RWPE2 (cell line): ENCODE measurements at regions not wholly inside any gene's neighbourhood (a gene's known extent, or its start where the extent isn't known, plus 50 kb on each side); places are given as distances from the start of the nearest gene placed in this dataset.

Source experiments
- ATAC-seq: fragments of 200-7000 bp; cut with Tn5 transposase; 3 replicates; pipeline ENCODE4 v1.9.1; 2021; ENCODE audit warnings: low read depth
- DNase-seq: peaks from one replicate; pipeline ENCODE4 v3.0.0-alpha.2; 2020; ENCODE audit warnings: low spot score
- H3K27ac ChIP-seq: fragments of 450-650 bp; 2 replicates; pipeline ENCODE4 v1.5.1; 2017; ENCODE audit warnings: mild to moderate bottlenecking; ENCODE audit not compliant: poor library complexity, severe bottlenecking
- H3K27me3 ChIP-seq: fragments of 250-450 bp; sonication (Bioruptor Pico); 2 replicates; pipeline ENCODE4 v1.5.1; 2021; ENCODE audit warnings: mild to moderate bottlenecking, moderate library complexity; ENCODE audit not compliant: insufficient read depth, poor library complexity, severe bottlenecking
- H3K36me3 ChIP-seq: fragments of 250-450 bp; sonication (Bioruptor Pico); 2 replicates; pipeline ENCODE4 v1.5.1; 2020; ENCODE audit warnings: low read depth, mild to moderate bottlenecking, moderate library complexity
- H3K4me1 ChIP-seq: fragments of 250-450 bp; sonication (Bioruptor Pico); 2 replicates; pipeline ENCODE4 v1.5.1; 2021; ENCODE audit warnings: mild to moderate bottlenecking, moderate library complexity; ENCODE audit not compliant: insufficient read depth, poor library complexity, severe bottlenecking
- H3K4me3 ChIP-seq: fragments of 250-450 bp; sonication (Bioruptor Pico); 2 replicates; pipeline ENCODE4 v1.5.1; 2021; ENCODE audit warnings: mild to moderate bottlenecking, moderate library complexity; ENCODE audit not compliant: severe bottlenecking
- H3K9me3 ChIP-seq: fragments of 250-450 bp; sonication (Bioruptor Pico); 2 replicates; pipeline ENCODE4 v1.5.1; 2021; ENCODE audit warnings: mild to moderate bottlenecking, moderate library complexity; ENCODE audit not compliant: severe bottlenecking
- TF ChIP-seq, protein P1 (sequence below): fragments of 450-650 bp; IDR thresholded peaks from one replicate; pipeline ENCODE4 v1.5.1; 2017; ENCODE audit warnings: mild to moderate bottlenecking, moderate library complexity; ENCODE audit not compliant: poor library complexity, severe bottlenecking

DNA sequence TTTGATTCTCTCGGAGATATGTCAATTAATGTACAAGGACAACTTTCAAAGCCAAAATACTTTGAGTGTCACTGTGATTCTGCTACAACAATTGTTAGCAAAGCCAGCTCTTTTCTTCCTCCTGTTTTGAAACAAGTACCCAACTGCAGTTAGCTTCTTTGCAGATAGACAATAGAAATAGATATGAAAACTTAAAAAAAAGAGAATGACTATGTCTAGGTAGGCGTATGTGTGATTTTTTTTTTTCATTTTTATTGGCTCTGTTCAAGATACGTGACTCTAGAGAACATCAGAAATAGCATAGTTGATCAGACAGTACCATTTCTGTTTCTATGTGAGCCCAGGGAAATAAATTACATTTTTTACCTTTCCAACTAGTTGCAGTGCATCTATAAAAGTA is 142.9 kb upstream of the CNTN4 start:
- TF ChIP-seq, protein P1, sequence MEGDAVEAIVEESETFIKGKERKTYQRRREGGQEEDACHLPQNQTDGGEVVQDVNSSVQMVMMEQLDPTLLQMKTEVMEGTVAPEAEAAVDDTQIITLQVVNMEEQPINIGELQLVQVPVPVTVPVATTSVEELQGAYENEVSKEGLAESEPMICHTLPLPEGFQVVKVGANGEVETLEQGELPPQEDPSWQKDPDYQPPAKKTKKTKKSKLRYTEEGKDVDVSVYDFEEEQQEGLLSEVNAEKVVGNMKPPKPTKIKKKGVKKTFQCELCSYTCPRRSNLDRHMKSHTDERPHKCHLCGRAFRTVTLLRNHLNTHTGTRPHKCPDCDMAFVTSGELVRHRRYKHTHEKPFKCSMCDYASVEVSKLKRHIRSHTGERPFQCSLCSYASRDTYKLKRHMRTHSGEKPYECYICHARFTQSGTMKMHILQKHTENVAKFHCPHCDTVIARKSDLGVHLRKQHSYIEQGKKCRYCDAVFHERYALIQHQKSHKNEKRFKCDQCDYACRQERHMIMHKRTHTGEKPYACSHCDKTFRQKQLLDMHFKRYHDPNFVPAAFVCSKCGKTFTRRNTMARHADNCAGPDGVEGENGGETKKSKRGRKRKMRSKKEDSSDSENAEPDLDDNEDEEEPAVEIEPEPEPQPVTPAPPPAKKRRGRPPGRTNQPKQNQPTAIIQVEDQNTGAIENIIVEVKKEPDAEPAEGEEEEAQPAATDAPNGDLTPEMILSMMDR: no peak

DNA sequence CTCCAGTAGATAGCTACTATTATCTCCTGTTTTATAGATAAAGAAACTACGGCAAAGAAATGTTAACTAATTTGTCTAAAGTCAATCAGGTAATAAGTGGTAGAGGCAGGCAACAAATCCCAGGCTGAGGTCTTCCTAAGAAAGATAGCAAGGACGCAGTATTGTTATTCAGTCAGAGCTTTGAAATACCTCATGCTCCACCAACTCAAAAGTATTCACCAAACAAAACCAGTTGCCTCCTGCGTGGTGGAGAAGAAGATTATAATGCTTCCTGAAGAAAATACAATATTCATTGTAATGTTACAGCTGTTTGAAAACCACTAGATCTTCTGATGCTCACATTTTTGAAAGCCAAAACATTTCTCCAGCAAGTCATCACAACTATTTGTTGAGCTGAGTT is 138.2 kb upstream of the CNTN4 start:
- H3K36me3 ChIP-seq: no peaks in the 10 kb centered on the region
- DNase-seq: no peak
- no peaks in the 10 kb centered on the region for H3K27me3 ChIP-seq
- H3K27ac ChIP-seq: no peak overlapping the region
- no peak for ATAC-seq
- no peaks in the 10 kb centered on the region for H3K4me1 ChIP-seq
- H3K4me3 ChIP-seq: no peak overlapping the region
- H3K9me3 ChIP-seq: no peaks in the 10 kb centered on the region
- TF ChIP-seq, protein P1: no peak

More for the DNA sequence above, 142.9 kb upstream of the CNTN4 start:
- Histone ChIP-seq H3K9me3 (no peaks in the 10 kb centered on the region), H3K27me3 (no peaks in the 10 kb centered on the region), H3K36me3 (no peaks in the 10 kb centered on the region), H3K4me1 (no peaks in the 10 kb centered on the region), H3K27ac (no peak overlapping the region), H3K4me3 (no peak overlapping the region)
- ATAC-seq (no peak), DNase-seq (no peak)

DNA sequence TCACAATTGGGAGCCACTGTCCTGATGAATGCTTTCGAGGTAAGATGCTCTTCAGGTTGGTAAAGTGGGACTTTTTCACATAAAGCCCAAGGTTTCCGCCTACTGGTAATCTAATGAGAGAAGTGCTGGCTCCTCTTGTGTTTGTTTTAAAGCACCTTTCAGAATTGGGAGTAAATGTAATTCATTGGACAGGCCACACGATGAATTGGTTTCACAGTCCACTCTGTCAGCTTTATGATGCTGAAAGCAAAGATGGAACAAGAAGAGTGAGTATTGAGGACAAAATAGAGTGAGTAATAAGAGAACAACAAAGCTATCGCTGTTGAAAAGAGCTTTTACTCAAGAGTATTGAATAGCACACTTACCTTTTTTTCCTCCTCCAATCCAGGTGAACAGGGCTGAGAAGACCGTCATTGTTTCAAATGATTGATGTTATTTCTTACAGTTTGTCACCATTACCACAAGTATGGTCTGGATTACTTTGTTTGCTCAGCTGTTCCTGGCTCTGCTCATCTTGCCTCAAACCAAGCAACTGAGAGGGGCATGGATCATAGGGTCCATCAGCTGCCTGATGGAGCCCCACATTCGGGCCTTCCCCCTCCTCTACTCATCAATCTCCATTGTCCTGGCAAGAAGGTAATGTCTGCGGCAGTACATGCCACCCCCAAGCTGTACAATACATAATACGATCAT is 136.1 kb upstream of the CNTN4 start:
- H3K4me3 ChIP-seq: no peak overlapping the region
- DNase-seq (no peak), ATAC-seq (no peak)
- H3K4me1 ChIP-seq: no peaks in the 10 kb centered on the region
- H3K27ac ChIP-seq: no peak overlapping the region
- H3K27me3 ChIP-seq: no peaks in the 10 kb centered on the region
- no peaks in the 10 kb centered on the region for H3K9me3 ChIP-seq
- no peaks in the 10 kb centered on the region for H3K36me3 ChIP-seq
- TF ChIP-seq, protein P1: peak; percentile 5

DNA sequence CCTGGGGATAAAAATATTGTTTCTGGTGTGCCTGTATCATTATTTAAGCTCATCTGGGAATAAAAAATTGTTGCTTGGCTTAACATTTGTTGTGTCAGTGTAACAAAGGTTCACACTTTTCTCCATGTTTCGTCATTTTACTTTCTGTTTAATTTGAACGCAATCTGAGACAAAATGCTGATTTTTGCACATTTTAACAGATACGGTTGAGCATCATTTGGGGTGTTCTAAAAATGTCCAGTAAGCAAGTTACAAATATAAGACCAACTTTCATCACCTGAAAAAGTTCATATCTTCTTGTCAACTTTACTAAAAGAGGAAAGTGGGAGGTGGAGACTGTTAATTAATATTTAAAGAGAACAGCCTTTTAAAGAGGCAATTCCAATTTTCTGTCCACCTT is 134.8 kb upstream of the CNTN4 start:
- H3K36me3 ChIP-seq: no peaks in the 10 kb centered on the region
- H3K4me1 ChIP-seq: no peaks in the 10 kb centered on the region
- H3K9me3 ChIP-seq: peaks cover 2% of the 10 kb centered on the region
- no peak for DNase-seq
- TF ChIP-seq, protein P1: no peak
- H3K4me3 ChIP-seq: no peak overlapping the region
- no peaks in the 10 kb centered on the region for H3K27me3 ChIP-seq
- H3K27ac ChIP-seq: no peak overlapping the region
- ATAC-seq: no peak

DNA sequence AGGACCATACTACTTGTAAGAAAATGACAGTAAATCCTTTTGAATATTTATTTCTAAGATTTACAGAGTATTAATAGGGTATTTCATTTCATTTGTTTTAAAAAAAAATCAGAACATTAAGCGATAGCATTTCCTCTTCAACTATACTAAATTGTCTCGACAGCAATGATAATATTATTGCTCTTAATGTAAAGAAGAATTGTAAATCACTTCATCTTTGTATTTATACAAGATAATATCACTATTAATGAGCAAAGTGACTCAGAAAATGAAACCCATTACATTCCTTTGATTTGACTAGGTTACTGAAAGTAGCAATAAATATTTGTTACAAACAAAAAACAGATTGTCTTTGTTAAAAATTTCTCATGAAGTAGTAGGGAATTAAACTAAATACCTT is 131.1 kb upstream of the CNTN4 start:
- Histone ChIP-seq H3K27me3 (no peaks in the 10 kb centered on the region), H3K4me3 (no peak overlapping the region), H3K27ac (no peak overlapping the region), H3K9me3 (peaks cover 2% of the 10 kb centered on the region), H3K36me3 (no peaks in the 10 kb centered on the region), H3K4me1 (no peaks in the 10 kb centered on the region)
- DNase-seq (no peak), ATAC-seq (no peak)
- TF ChIP-seq, protein P1: no peak
